Spleen (tissue), 11 donors: ENCODE measurements at regions not wholly inside any gene's neighbourhood (a gene's known extent, or its start where the extent isn't known, plus 50 kb on each side); places are given as distances from the start of the nearest gene placed in this dataset.

Source experiments
- DNase-seq: peaks from one replicate; pipeline ENCODE4 v3.0.0-alpha.2; 2020
- H3K27ac ChIP-seq, 8 donors: fragments of 200-600 bp; sonication (generic) in 7 of 8; 1 replicate in 4 of 8; 2 replicates in 4 of 8; pipeline versions ENCODE4 v1.5.0 to v1.8.0; 2016 to 2021; ENCODE audit warnings: inconsistent platforms in 4 of 8, mild to moderate bottlenecking in 4 of 8, moderate library complexity in 1 of 8
- H3K27me3 ChIP-seq, 7 donors: fragments of 200-600 bp; sonication (generic) in 6 of 7; replicated peaks in 1 of 7; 1 replicate in 4 of 7; 2 replicates in 3 of 7; pipeline versions ENCODE4 v1.5.0 to v1.8.0; 2016 to 2021; ENCODE audit warnings: inconsistent platforms in 3 of 7, mild to moderate bottlenecking in 1 of 7
- H3K36me3 ChIP-seq, 6 donors: fragments of 200-600 bp; sonication (generic) in 5 of 6; 1 replicate in 4 of 6; 2 replicates in 2 of 6; pipeline versions ENCODE4 v1.5.0 to v1.8.0; 2016 to 2021; ENCODE audit warnings: inconsistent platforms in 2 of 6
- H3K4me1 ChIP-seq, 6 donors: fragments of 200-600 bp; sonication (generic) in 5 of 6; 1 replicate in 3 of 6; 2 replicates in 3 of 6; pipeline versions ENCODE4 v1.5.0 to v1.8.0; 2016 to 2021; ENCODE audit warnings: inconsistent platforms in 3 of 6
- H3K4me3 ChIP-seq, 8 donors: fragments of 200-600 bp; sonication (generic) in 7 of 8; 1 replicate in 4 of 8; 2 replicates in 4 of 8; pipeline versions ENCODE4 v1.5.0 to v1.8.0; 2016 to 2021; ENCODE audit warnings: inconsistent platforms in 4 of 8, mild to moderate bottlenecking in 4 of 8, moderate library complexity in 2 of 8
- H3K9me3 ChIP-seq, 8 donors: fragments of 200-600 bp; sonication (generic) in 7 of 8; 1 replicate in 4 of 8; 2 replicates in 4 of 8; pipeline versions ENCODE4 v1.5.0 to v1.8.0; 2016 to 2021; ENCODE audit warnings: inconsistent platforms in 4 of 8
- CTCF ChIP-seq, 11 experiments: fragments of 200-600 bp in 7 of 11; fragments of 450-650 bp in 4 of 11; sonication (generic) in 4 of 11; IDR thresholded peaks in 8 of 11; conservative IDR thresholded peaks in 3 of 11; 1 replicate in 7 of 11; 2 replicates in 4 of 11; pipeline versions ENCODE4 v1.4.0 to v1.8.0; 2016 to 2021; ENCODE audit warnings: antibody characterized with exemption in 11 of 11, inconsistent platforms in 4 of 11, mild to moderate bottlenecking in 1 of 11
- POLR2A ChIP-seq, 3 donors: fragments of 450-650 bp; IDR thresholded peaks; one replicate each; pipeline ENCODE4 v1.5.1; 2017; ENCODE audit warnings: antibody characterized with exemption in 3 of 3, mild to moderate bottlenecking in 1 of 3
- POLR2AphosphoS5 ChIP-seq, 3 donors: sonication (generic); formaldehyde crosslinking; IDR thresholded peaks; one replicate each; pipeline ENCODE4 v1.5.1; 2017; ENCODE audit warnings: antibody characterized with exemption in 3 of 3
- WGBS, 5 donors: extraction: QIAGEN DNeasy Blood & Tissue Kit in 3 of 5; methylation state at CpG; one replicate each; pipeline versions ENCODE4 v1.1.5 to v1.1.7; 2013 to 2018; 5-methylcytosine and 5-hydroxymethylcytosine counted together
- intact Hi-C: fragments of 100-400 bp; cut with DNase I; formaldehyde crosslinking; loops from one replicate; pipeline ENCODE4 v1.15.0; 2023; ENCODE audit warnings: low total_unique reads
- donor health status: healthy with polysubstance abuse.
- donor health status: DM: no; HTN: no; CAD: no; lungs with moderate emphysema.
- donor health status: DM: no; HTN: no; CAD: no.
- donor health status: Bipolar disorder and iron deficiency.
- donor health status: healthy.
- donor health status: DM: no; HTN: no; CAD: no.
- donor health status: DM: yes; HTN: yes; CAD: no.

GRCh38 chr3:70868561-70868960, 556.1 kb upstream of the MDFIC2 start:
- Histone ChIP-seq H3K9me3 (peaks cover 0 to 26% (median 15%) of the 10 kb centered on the region in 8 donors), H3K36me3 (no peaks in the 10 kb centered on the region), H3K4me3 (no peak overlapping the region), H3K27me3 (no peaks in the 10 kb centered on the region), H3K27ac (no peak overlapping the region), H3K4me1 (no peaks in the 10 kb centered on the region)
- TF ChIP-seq CTCF (IDR thresholded peaks at IDR 0.05 in 8 of 11, conservative IDR thresholded peaks at IDR 0.05 in 3 of 11) (no peak), POLR2A (IDR thresholded peaks at IDR 0.05) (no peak), POLR2AphosphoS5 (IDR thresholded peaks at IDR 0.05) (no peak)
- intact Hi-C loops, result no loop called here
- no peak for DNase-seq
- 84 to 93% (median 91%) methylated on average over 2 of the region's 2 CpGs for WGBS, 5 donors

DNA sequence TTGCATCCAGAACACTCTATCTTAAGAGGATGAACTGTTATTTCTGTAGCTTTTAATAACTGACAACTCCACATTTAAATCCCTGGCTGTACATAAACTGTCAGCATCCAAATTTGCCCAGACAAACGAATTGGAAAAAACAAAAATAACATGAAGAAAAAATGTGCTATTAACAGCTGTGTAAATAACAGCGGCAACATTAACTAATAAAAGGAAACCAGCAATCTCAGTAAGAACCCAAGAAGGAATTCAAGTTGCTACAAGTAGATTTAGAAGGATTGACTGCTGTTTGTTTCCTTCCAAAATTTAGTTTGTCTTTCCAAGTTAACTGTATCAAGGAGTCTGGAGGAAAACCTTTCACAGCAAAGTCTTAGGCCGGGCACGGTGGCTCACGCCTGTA, 550.6 kb upstream of the MDFIC2 start:
- Histone ChIP-seq H3K27ac (peak overlapping the region in 1 of 8 donors; percentile 10), H3K4me1 (no peaks in the 10 kb centered on the region), H3K4me3 (no peak overlapping the region), H3K27me3 (no peaks in the 10 kb centered on the region), H3K9me3 (peaks cover 0 to 6% (median 0%) of the 10 kb centered on the region in 8 donors), H3K36me3 (no peaks in the 10 kb centered on the region)
- DNase-seq, result no peak
- TF ChIP-seq POLR2A (IDR thresholded peaks at IDR 0.05) (no peak), POLR2AphosphoS5 (IDR thresholded peaks at IDR 0.05) (no peak), CTCF (IDR thresholded peaks at IDR 0.05 in 8 of 11, conservative IDR thresholded peaks at IDR 0.05 in 3 of 11) (no peak)
- intact Hi-C loops, result no loop called here
- 75 to 90% (median 83%) methylated on average over 5 of the region's 5 CpGs for WGBS, 5 donors

DNA sequence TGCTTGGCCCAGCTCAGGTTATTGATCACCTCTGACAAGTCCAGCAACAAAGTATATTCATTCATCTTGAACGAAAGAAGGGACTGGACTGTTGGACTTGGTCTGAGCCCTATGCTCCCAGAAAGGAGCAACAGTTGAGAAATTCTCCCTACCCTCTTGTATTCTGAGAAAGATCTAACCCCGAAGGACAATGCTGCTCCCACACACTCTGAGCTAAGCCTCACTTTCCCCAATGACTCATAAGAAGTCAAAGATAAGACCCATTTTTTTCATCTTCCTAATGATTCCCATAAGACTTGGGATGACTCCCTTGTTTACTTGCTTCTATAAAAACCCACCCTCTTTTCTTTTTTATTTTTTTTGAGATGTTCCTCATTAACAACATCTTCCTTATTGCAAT, 549.4 kb upstream of the MDFIC2 start:
- Histone ChIP-seq H3K36me3 (no peaks in the 10 kb centered on the region), H3K4me1 (no peaks in the 10 kb centered on the region), H3K9me3 (peaks cover 0 to 5% (median 0%) of the 10 kb centered on the region in 8 donors), H3K27me3 (no peaks in the 10 kb centered on the region), H3K4me3 (no peak overlapping the region), H3K27ac (no peak overlapping the region)
- intact Hi-C loops, result no loop called here
- DNase-seq, result no peak
- no peak for TF ChIP-seq POLR2A (IDR thresholded peaks at IDR 0.05)
- no peak for TF ChIP-seq POLR2AphosphoS5 (IDR thresholded peaks at IDR 0.05)
- TF ChIP-seq CTCF (IDR thresholded peaks at IDR 0.05 in 8 of 11, conservative IDR thresholded peaks at IDR 0.05 in 3 of 11), result no peak
- 63 to 85% (median 73%) methylated on average over 2 of the region's 2 CpGs for WGBS, 5 donors

DNA sequence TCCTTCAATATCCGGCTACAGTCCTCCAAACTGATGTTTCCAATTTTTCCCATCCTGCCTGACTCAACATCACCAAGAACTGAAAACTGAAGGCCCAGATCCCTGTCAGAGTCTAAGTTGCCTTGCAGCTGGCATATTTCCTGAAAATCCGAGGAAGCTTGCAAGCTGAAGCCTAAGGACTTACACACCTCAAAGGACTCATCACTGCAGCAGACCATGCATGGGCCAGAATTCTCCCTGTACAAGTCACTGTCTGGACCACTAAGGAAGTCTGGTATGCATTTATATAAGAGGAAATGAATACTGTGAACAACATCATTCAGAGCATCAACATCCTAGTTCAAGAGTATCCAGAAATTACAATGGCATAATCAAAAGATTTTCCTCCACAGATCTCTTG, 548.8 kb upstream of the MDFIC2 start:
- no peak for DNase-seq
- no peaks in the 10 kb centered on the region for H3K4me1 ChIP-seq
- no peak overlapping the region for H3K4me3 ChIP-seq
- WGBS, 5 donors, result 83 to 93% (median 87%) methylated on average over 2 of the region's 2 CpGs
- no peak overlapping the region for H3K27ac ChIP-seq
- intact Hi-C loops, result no loop called here
- H3K9me3 ChIP-seq, result peaks cover 0 to 5% (median 0%) of the 10 kb centered on the region in 8 donors
- H3K27me3 ChIP-seq, result no peaks in the 10 kb centered on the region
- TF ChIP-seq POLR2AphosphoS5 (IDR thresholded peaks at IDR 0.05), result no peak
- no peak for TF ChIP-seq CTCF (IDR thresholded peaks at IDR 0.05 in 8 of 11, conservative IDR thresholded peaks at IDR 0.05 in 3 of 11)
- no peak for TF ChIP-seq POLR2A (IDR thresholded peaks at IDR 0.05)
- no peaks in the 10 kb centered on the region for H3K36me3 ChIP-seq
